Retinal pigment epithelial cell (primary cell): ENCODE measurements at regions not wholly inside any gene's neighbourhood (a gene's known extent, or its start where the extent isn't known, plus 50 kb on each side); places are given as distances from the start of the nearest gene placed in this dataset.
A peak's percentile ranks its signal among the peaks of the same experiment; 100 is the strongest.

Source experiments
- DNase-seq: peaks from one replicate; pipeline ENCODE4 v3.0.0-alpha.2; 2010; ENCODE audit warnings: low read depth
- H3K4me3 ChIP-seq: 2 replicates; pipeline ENCODE4 v1.5.1; 2011; ENCODE audit warnings: mild to moderate bottlenecking, low read length, control low read depth, moderate library complexity
- TF ChIP-seq, protein P1 (sequence below): conservative IDR thresholded peaks from 2 replicates; pipeline ENCODE4 v1.5.1; 2011; ENCODE audit warnings: low read depth, low read length, control low read depth, inconsistent platforms

DNA sequence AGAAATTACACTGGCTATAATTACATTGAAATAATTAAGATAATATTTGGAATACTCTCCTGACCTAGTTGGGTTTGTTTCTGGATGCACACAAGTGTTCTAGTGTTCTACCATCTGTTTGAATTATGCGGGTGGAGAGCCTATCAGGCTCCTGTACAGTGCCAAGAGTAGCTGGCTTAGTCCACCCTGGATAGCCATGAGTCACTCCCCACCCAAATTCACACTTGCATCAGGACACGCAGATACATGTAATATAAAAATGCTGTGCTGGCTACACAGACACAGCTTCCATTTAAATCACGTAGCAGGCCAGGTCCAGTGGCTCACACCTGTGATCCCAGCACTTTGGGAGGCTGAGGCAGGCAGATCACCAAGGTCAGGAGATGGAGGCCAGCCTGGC is 686.2 kb upstream of the SLC35B3 start:
- DNase-seq: no peak
- H3K4me3 ChIP-seq: no peak overlapping the region
- TF ChIP-seq, protein P1, sequence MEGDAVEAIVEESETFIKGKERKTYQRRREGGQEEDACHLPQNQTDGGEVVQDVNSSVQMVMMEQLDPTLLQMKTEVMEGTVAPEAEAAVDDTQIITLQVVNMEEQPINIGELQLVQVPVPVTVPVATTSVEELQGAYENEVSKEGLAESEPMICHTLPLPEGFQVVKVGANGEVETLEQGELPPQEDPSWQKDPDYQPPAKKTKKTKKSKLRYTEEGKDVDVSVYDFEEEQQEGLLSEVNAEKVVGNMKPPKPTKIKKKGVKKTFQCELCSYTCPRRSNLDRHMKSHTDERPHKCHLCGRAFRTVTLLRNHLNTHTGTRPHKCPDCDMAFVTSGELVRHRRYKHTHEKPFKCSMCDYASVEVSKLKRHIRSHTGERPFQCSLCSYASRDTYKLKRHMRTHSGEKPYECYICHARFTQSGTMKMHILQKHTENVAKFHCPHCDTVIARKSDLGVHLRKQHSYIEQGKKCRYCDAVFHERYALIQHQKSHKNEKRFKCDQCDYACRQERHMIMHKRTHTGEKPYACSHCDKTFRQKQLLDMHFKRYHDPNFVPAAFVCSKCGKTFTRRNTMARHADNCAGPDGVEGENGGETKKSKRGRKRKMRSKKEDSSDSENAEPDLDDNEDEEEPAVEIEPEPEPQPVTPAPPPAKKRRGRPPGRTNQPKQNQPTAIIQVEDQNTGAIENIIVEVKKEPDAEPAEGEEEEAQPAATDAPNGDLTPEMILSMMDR: no peak

DNA sequence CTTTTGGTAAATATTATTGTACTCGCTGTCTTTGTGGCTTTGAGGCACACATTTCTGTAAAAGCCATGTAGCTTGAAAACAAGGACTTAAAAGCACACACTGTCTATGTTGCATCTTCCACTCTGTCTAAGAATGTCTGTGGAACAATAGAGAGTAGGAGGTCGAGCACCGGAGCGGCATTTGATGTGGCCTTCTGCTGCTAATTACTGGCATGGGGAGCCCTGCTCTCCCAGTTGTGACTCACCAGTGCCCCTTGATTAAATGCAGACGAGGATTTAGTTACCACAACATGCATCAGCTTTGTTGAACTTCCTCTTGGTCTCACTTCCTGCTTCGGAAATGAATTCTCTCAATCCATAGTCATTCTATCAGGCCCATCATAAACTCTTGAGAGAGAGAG is 680.7 kb upstream of the SLC35B3 start:
- DNase-seq: peak; percentile 56
- H3K4me3 ChIP-seq: no peak overlapping the region
- TF ChIP-seq, protein P1: no peak

DNA sequence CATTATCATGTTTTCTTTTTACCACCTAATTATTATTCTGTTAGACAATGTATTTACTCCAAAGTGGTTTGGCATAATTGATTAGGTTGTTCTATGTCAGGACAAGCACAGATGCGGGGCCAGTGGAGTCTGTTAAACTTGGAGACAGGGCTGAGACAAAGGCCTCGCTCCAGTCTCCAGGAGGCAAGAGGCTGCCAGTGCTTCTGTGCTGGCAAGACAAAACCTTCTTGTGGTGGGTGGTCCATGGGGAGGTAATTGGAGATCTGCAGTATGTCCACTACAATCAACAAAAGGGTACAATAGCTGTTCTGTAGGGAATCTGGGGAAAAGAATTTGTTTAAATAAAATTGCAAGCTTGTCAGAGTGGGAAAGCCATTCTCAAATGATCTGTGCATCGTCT is 677.2 kb upstream of the SLC35B3 start:
- no peak for DNase-seq
- TF ChIP-seq, protein P1: no peak
- H3K4me3 ChIP-seq: no peak overlapping the region

DNA sequence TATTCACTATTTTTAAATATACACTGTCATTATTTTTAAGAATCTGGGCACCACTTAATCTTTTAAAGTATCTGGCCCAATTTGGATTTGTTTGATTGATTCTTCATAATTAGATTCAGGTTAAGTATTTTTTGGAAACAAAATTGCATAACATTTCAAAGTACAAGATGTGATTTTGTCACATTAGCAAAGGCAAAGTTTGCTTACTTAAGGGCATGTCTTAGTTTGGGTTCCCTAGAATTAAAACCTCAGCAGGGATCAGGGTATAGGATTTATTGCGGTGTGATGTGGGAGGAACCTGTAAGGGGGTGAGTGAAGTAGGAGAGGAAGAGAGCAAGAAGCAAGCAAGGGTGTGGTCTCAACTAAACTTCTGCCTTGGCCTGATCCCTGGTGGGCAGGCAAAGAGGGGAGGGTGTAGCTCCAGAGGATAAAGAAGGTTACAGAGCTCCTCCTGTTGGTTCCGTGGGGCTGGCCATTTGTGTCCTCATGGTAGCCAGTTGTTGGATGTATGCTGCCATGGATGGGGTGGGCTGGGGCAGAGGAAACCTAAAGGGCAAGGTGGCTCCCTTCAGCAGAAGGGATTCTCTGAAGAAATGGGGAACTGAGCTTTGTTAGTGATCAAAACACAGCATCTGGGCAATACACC is 668.7 kb upstream of the SLC35B3 start:
- TF ChIP-seq, protein P1: no peak
- DNase-seq: no peak
- H3K4me3 ChIP-seq: no peak overlapping the region

DNA sequence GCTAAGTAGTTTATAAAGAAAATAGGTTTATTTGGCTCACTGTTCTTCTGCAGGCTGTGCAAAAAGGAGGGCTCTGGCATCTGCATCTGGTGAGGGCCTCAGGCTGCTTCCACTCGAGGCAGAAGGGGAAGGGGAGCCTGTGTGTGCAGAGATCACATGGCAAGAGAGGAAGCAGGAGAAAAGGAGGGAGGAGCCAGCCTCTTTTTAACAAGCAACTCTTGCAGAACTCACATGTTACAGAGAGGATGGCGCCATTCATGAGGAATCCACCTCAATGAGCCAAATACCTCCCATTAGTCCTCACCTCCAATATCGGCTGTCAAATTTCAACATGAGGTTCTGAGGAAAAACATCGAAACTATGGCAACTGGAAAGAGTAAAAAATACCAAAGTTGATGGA is 666.6 kb upstream of the SLC35B3 start:
- TF ChIP-seq, protein P1: no peak
- DNase-seq: no peak
- H3K4me3 ChIP-seq: no peak overlapping the region

DNA sequence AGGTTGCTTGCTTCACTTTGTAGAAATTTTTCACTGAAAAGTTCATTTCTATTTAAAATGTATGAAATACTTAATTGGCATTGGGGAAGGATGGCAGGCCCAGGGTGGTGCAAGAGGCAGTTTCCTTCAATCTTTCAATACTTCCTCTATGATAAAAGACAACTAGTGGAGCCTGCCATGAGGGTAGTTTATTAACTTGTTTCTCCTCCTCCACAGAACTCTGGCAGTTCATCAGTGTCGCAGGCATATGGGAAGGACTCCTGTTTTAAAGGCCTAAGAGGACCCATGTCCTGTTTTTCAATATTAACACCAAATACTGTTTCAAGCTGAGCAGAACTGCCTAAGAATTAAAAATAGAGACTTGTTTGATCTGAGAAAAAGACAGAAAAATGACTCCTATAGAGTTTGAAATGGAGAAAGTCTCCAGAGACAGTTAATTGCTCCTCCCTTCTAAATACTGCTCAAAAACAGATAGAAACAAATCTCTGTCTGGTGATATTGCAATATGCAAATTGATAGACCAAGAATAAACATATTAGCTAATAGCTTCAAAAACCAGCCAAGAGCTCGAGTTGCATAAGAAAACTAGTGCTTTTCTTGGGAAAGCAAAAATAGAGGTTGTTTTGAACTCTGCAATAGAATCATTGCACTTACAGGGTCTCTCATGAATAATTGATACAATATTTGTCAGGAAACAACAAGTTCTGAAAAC is 665.7 kb upstream of the SLC35B3 start:
- no peak for DNase-seq
- no peak overlapping the region for H3K4me3 ChIP-seq
- TF ChIP-seq, protein P1: no peak

DNA sequence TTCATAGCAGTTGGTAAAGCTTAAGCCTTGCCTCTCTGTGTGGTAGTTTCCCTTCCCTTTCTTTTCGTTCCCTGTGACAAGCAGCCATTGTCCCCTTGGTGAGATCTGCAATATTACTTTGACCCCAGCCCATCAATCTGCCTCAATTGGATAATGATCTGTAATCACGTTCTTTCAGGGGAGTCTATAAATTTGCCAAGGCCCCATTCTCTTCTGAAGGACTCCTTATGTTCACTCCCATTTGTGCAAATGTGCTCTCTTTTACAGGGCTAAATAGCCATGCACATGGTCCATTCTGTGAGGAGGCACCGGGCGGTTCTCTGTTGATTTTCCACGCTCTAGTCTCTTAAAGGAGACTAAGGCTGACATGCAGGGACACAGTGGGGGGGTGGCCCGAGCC is 660.4 kb upstream of the SLC35B3 start:
- no peak for DNase-seq
- TF ChIP-seq, protein P1: no peak
- no peak overlapping the region for H3K4me3 ChIP-seq
